ENCODE measurements at regions not wholly inside any gene's neighbourhood (a gene's known extent, or its start where the extent isn't known, plus 50 kb on each side); places are given as distances from the start of the nearest gene placed in this dataset.

DNA sequence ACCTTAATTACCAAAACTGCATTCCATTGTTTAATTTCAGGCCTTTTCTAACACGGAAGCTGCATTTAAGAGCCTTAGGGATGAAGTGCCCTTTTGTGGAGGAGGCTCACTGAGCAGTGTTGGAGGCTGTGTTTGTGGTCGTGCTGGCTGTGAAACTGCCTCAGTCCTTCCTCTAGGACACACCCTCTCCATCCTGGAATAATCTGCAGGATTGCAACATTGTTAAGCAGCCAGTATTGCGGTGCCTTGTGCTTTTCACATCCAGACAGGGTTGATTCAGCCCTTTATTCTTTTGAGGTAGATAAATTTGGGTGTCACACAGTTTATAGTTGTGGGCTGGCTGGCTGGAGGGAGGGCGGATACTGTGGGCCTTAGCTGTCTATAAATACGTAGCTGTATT, 141.6 kb downstream of the CDRT15L2 start:
- TF ChIP-seq, protein P1, sequence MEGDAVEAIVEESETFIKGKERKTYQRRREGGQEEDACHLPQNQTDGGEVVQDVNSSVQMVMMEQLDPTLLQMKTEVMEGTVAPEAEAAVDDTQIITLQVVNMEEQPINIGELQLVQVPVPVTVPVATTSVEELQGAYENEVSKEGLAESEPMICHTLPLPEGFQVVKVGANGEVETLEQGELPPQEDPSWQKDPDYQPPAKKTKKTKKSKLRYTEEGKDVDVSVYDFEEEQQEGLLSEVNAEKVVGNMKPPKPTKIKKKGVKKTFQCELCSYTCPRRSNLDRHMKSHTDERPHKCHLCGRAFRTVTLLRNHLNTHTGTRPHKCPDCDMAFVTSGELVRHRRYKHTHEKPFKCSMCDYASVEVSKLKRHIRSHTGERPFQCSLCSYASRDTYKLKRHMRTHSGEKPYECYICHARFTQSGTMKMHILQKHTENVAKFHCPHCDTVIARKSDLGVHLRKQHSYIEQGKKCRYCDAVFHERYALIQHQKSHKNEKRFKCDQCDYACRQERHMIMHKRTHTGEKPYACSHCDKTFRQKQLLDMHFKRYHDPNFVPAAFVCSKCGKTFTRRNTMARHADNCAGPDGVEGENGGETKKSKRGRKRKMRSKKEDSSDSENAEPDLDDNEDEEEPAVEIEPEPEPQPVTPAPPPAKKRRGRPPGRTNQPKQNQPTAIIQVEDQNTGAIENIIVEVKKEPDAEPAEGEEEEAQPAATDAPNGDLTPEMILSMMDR (IDR thresholded peaks at IDR 0.05): no peak
- TF ChIP-seq POLR2A (IDR thresholded peaks at IDR 0.05) (no peak), EP300 (IDR thresholded peaks at IDR 0.05) (no peak)
